Activated naive CD4-positive, alpha-beta T cell treated with anti-CD3 and anti-CD28 coated beads, Interleukin-2, amount 50 U/mL, for 72 hours (primary cell): ENCODE measurements at regions not wholly inside any gene's neighbourhood (a gene's known extent, or its start where the extent isn't known, plus 50 kb on each side); places are given as distances from the start of the nearest gene placed in this dataset.

Experiments used
- ATAC-seq, 2 donors: fragments of 150-1000 bp; cut with Tn5 transposase; 2 replicates each; pipeline ENCODE4 v1.10.0; 2021; ENCODE audit warnings: mild to moderate bottlenecking in 2 of 2, moderate library complexity in 2 of 2
- DNase-seq, 2 donors: peaks; one replicate each; pipeline ENCODE4 v3.0.0; 2021 to 2022; ENCODE audit warnings: low spot score in 2 of 2
- H3K27ac Mint-ChIP-seq, 2 donors: one replicate each; pipeline ENCODE4 v1.8.0; 2022; ENCODE audit warnings: mild to moderate bottlenecking in 2 of 2, mixed read lengths in 2 of 2
- H3K36me3 Mint-ChIP-seq, 2 donors: one replicate each; pipeline ENCODE4 v1.8.0; 2022; ENCODE audit warnings: mixed read lengths in 2 of 2
- H3K9me3 Mint-ChIP-seq, 2 donors: one replicate each; pipeline ENCODE4 v1.8.0; 2022; ENCODE audit warnings: mixed read lengths in 2 of 2

DNA sequence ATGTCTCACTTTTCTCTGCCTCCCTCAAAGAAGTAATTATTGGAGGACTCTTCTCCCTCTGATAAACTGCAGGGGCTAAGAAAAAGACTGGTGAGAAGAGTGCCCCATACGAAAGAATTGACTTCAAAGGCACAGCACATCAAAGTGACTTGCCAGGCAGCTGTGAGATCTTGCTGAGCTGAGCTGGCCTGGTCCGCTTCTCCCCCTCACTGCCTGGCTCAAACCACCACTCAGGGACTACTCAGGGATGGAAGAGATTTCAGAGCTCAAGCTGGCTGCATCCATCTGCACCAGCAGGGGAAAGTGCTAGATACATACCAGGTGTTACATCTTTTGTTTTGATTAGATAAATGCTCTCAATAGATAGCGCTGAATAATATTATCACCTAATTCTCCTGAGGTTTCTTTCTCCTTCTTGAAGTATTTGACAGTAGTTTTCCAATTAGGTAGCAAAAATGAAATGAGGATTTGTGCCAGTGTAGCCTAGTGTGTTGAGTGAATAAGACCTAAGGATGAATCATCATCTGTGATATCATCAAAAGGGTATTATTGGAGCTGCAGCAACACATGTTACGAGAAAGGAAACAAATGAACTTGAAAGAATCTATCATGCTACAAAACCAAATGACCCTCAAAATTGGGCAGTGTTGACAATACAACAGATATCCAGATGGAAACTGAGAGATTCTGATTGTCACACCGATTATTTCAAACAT is 379.8 kb downstream of the TBC1D4 start:
- H3K9me3 Mint-ChIP-seq: no peaks in the 10 kb centered on the region
- DNase-seq (no peak), ATAC-seq (no peak)
- no peak overlapping the region for H3K27ac Mint-ChIP-seq
- H3K36me3 Mint-ChIP-seq: no peaks in the 10 kb centered on the region

DNA sequence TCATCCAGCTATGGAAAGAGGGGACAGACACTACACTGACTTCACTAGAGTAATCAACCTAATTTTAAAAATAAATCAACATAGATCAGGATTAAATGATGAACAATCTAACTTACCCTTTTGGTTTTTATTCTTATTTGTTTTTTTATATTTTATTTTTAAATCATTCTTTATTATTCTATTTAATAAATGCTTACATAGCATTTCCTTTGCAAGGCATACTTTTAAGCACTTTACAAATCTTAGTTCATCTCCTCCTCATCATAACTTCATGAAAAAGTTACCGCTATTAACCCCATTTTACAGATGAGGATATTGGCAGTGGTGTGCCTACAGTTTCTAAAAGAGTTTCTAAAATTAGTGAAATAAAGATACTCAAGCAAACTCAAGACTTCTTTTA is 380.6 kb downstream of the TBC1D4 start:
- no peaks in the 10 kb centered on the region for H3K36me3 Mint-ChIP-seq
- no peak overlapping the region for H3K27ac Mint-ChIP-seq
- no peak for ATAC-seq

DNA sequence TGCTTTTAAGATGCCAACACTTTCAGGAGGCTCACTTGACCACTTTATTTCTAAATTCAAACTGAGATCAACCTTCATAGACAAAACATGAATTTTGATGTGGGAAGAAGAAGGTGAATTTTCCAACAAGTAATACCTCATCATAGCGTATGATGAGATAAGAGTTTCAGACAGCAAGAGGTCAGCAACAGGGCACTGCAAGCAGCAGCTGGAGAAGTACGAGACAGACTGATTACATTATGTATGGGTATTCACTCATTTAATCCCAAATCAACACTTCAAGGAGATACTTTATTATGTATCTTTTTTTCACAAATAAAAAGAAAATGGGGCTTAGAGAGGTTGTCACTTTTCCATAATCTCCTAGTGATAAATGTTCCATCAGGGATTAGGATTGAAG is 389.8 kb downstream of the TBC1D4 start:
- no peaks in the 10 kb centered on the region for H3K36me3 Mint-ChIP-seq
- no peaks in the 10 kb centered on the region for H3K9me3 Mint-ChIP-seq

More for the DNA sequence above, 380.6 kb downstream of the TBC1D4 start:
- DNase-seq: no peak
- H3K9me3 Mint-ChIP-seq: no peaks in the 10 kb centered on the region

DNA sequence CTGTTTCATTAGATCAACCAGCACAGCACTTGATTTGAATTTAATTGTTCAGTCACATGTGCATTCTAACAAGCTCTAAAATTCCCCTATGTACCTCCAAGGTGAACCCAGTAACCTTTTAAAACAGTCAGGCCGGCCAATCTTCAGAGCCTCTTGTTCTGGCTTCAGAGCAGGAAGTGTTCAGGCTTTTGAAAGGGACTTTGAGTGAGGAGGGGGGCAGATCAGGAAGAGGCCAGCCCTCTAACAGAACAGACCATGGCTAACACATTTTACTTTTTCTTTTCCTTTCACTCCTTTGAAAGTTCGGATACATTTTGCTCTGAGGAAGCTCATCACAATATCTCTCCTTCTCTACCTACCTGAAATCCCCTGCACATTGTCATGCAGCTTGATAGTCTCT is 390.3 kb downstream of the TBC1D4 start:
- no peaks in the 10 kb centered on the region for H3K9me3 Mint-ChIP-seq
- no peak for DNase-seq
- no peak for ATAC-seq
- no peaks in the 10 kb centered on the region for H3K36me3 Mint-ChIP-seq
- H3K27ac Mint-ChIP-seq: no peak overlapping the region

More for the DNA sequence above, 389.8 kb downstream of the TBC1D4 start:
- DNase-seq (no peak), ATAC-seq (no peak)
- no peak overlapping the region for H3K27ac Mint-ChIP-seq

DNA sequence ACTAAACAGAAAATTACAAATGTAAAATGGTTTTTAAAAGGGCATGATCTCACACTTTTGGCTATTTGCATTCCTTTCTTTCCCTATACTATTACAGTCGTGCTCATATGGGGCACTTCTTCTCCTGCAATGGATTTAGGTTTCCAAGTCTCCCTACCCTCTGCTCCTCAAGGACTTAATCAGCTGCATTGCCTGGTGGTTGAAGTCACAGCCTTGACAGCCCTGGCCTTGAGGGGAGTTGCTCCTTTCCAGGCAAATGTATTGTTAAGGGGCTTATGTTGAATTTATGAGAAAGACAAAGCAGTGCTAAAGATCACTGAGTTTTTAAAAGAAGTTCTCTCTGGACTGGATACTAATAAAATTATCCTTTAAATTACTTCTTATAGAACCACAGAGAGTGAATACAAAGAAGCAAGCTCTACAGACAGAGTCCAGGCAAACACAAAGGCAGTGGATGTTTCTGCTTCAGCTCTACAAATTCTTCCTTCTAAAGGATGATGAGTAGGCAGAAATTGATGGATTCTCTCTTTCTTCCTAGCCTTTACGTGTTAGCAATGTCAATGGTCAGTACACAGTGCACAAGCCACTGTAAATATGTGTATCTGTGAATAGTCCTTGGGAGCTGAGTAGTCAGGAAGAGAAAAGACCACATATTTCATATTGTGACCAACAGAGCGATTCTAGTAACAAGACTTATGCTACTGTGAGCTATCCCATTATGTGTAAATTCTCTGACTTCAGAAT is 390.9 kb downstream of the TBC1D4 start:
- DNase-seq (no peak), ATAC-seq (no peak)
- H3K36me3 Mint-ChIP-seq: no peaks in the 10 kb centered on the region
- no peaks in the 10 kb centered on the region for H3K9me3 Mint-ChIP-seq
- no peak overlapping the region for H3K27ac Mint-ChIP-seq

DNA sequence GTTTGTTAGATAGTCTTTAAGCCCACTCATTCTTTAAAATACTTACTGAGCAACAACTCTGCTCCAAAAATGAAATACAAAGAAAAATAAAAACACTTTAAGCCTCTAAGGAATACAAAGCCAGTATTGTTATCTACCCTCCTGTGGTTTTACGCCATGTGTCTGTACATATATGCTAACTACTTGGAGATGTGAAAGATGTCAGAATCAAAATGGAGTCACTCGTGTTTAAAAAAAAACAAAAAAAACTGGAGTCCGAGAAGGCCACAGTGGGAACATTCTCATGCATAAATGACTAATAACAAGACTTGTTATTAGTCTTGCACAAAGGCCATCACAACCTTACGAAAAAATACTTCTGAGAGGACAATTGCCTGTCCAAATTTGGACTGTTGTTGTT is 393.1 kb downstream of the TBC1D4 start:
- DNase-seq: no peak
- ATAC-seq: no peak
- Mint-ChIP-seq H3K36me3 (no peaks in the 10 kb centered on the region), H3K27ac (no peak overlapping the region), H3K9me3 (peaks cover 0 to 3% of the 10 kb centered on the region in 2 donors)

DNA sequence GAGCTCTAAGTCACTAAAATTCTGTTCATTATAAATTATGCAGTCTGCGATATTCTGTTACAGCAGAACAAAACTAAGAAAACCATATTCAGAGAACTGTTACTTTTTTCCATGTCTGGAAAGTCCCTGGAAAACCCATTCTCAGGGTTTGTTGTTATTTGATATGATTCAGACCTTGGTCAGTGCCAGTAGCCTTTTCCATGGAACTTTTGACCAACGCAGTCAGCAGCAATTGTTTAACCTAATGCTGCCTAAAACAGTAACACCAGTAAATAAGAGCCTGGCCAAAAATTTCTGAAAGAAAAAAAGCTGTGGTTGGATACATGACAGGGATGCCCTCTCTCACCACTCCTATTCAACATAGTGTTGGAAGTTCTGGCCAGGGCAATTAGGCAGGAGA is 402.7 kb downstream of the TBC1D4 start:
- DNase-seq: no peak
- Mint-ChIP-seq H3K9me3 (no peaks in the 10 kb centered on the region), H3K36me3 (peaks cover 0 to 5% of the 10 kb centered on the region in 2 donors), H3K27ac (no peak overlapping the region)
- no peak for ATAC-seq

DNA sequence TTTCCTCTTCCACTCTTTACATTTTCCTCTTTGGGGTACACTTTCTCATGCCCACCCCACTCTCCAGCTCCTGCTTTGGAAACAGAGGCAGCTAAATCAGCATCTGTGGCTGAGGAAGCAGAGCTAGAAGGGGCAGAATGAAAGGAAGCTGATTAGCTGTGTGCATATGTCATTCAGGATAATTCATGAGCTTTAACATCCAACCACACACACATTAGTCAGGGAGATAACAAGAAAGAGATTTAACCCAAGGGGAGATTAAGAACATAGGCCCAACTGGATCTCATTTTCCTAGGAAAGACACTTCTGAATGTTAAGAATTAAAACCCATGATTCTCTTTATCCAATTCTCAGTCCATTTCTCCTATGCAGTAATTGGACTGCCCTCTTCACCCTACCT is 405.5 kb downstream of the TBC1D4 start:
- no peak for ATAC-seq
- DNase-seq: no peak
- H3K27ac Mint-ChIP-seq: no peak overlapping the region
- H3K36me3 Mint-ChIP-seq: peaks cover 0 to 5% of the 10 kb centered on the region in 2 donors
- H3K9me3 Mint-ChIP-seq: no peaks in the 10 kb centered on the region

DNA sequence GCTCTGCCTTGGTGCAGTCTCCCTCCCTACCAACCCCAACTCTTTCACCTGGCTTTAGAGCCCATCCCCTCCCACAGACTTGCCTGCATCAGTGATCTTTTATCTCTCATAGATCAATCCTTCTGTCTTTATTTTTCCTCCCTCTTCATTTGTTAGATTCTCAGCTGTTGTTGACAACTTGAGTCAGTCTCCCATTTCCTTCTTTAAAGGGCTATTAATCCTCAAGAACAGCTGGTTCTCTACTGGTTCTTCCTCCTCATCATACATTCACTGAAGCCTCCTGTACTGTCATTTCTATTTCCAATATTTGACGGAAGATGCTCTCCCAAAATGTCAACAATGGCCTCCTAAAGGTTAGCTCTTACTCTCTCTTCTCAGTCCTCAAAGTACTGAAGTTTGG is 408.2 kb downstream of the TBC1D4 start:
- no peak for DNase-seq
- Mint-ChIP-seq H3K36me3 (no peaks in the 10 kb centered on the region), H3K9me3 (no peaks in the 10 kb centered on the region), H3K27ac (no peak overlapping the region)
- ATAC-seq: no peak

DNA sequence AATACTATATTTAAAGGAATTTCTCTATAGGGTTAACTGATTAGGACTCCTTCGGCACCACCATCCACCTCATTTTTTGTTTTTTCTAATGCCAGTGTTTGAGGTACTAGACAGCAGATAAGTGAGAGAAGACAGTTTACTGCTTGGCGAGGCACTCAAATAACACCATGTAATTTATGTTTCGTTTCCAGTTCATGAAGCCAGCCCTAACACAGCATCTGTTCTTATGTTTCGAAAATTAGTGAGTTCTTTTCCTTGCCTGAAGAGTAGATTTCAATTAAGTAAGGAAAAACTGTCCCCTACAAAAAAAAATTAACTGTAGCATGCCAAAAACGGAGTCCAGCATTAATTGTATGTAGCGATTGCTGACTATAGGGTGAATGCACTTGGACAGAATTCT is 409.1 kb downstream of the TBC1D4 start:
- no peaks in the 10 kb centered on the region for H3K9me3 Mint-ChIP-seq
- H3K36me3 Mint-ChIP-seq: no peaks in the 10 kb centered on the region
- ATAC-seq (no peak), DNase-seq (no peak)
- no peak overlapping the region for H3K27ac Mint-ChIP-seq

DNA sequence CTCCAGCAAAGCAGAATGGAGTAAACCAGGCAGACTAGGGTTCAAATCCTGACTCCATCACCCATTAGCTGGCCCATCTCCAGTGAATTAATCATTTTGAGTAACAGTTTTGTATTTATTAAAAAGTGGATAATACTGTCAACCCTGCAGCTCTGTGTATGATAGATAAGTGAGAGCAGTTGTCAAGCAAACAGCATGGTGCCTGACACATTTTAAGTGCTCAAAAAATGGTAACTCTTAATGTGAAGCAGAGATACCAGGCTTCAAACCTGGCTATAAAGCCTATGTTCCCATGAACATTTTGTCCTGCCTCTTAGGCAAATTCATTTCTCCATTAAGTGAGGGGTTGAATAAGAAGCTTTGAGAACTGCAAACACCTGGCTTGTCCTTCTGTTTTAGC is 409.6 kb downstream of the TBC1D4 start:
- no peak for ATAC-seq
- no peak for DNase-seq
- no peak overlapping the region for H3K27ac Mint-ChIP-seq

DNA sequence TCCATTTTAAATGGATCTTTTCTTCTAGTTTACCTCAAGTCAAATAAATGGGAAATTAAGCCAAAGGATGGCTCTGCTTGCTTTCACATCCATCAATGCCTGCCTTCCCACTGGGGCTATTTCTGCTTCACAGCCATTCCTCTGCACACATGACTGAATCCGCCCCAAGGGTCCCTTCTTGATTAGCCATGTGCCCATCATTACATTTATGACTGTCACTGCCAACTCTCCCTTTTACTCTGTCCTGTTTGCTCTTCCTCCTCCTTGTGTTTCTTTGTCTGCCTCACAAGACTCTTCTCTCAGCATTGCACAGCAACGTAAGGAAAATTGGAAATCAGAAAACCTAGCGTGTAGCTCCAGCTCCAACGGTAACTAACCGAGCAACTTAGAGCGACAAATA is 410.2 kb downstream of the TBC1D4 start:
- ATAC-seq (no peak), DNase-seq (no peak)
- Mint-ChIP-seq H3K27ac (no peak overlapping the region), H3K36me3 (no peaks in the 10 kb centered on the region), H3K9me3 (no peaks in the 10 kb centered on the region)

More for the DNA sequence above, 409.6 kb downstream of the TBC1D4 start:
- Mint-ChIP-seq H3K9me3 (no peaks in the 10 kb centered on the region), H3K36me3 (no peaks in the 10 kb centered on the region)

DNA sequence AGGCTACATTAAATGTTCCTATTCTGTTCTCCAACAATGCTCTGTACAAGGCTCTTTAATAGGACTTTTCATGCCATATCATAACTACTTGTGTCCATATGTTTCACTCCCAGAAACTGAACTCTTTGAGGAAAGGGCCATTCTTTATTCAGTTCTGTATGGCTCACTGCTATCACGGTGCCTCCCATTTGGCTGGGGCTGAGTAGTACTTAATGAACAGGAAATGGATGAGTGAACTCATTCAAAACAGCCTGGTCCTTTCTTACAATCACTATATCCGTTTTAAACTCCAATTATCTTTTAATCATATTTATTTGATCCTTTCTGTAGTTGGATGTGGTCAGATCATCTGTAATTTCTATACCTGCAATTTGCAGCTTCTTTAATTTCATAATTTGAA is 410.6 kb downstream of the TBC1D4 start:
- no peaks in the 10 kb centered on the region for H3K36me3 Mint-ChIP-seq
- H3K27ac Mint-ChIP-seq: no peak overlapping the region
- H3K9me3 Mint-ChIP-seq: no peaks in the 10 kb centered on the region
- DNase-seq (no peak), ATAC-seq (no peak)

DNA sequence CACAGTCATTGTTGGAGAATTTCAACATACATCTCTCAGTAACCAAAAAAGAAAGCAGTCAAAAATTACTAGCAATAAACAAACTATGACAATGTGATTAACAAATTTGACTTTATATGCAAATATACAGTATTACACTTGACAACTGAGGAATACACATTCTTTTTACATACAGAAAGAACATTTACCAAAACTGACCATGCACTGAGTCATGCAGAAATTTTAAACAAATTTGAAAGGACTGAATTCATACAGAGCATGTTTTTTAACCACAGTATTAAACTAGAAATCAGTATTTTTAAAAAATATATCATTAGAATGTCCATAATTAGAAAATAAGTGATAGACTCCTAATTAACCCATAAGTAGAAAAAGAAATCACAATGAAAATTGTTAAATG is 420.1 kb downstream of the TBC1D4 start:
- Mint-ChIP-seq H3K36me3 (no peaks in the 10 kb centered on the region), H3K9me3 (no peaks in the 10 kb centered on the region), H3K27ac (no peak overlapping the region)
- DNase-seq: no peak
- no peak for ATAC-seq

DNA sequence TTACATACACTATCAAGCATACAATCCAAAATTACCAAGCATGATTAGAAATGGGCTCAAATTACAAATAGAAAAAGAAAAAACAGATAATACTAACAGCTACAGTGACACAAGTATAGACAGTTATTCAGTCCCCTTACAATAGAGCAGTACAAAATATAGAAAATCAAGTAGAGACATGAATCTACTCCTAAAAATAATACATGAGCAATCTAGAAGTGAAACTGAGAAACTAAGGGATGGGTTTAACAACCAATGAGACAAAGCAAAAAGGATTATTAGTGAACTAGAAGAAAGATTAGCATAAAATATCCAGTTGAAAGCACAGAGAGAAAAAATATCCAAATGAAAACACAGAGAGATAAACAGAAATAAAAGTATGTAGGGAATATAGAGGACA is 426.7 kb downstream of the TBC1D4 start:
- no peak for ATAC-seq
- H3K9me3 Mint-ChIP-seq: no peaks in the 10 kb centered on the region

DNA sequence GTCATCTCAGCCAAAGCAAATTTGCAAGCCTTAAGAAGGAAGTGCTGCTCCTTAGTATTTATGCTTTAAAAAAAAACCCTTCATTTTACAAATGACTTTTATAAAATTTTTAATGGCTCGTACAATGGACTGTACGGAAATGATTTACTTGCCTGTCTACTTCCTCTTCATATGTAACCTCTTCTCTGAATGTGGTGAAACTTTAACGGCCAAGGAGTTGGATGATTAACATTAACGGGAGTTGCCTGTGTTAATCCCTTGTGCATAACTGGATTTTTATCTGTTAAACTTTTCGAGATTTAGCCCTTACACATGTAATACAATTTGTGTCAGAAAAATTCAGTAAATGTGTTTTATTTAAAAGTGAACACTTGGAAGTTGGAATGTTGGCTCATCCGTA is 429.4 kb downstream of the TBC1D4 start:
- no peak for DNase-seq
- peaks cover 5 to 7% of the 10 kb centered on the region in 2 donors for H3K9me3 Mint-ChIP-seq
- ATAC-seq: no peak
- H3K36me3 Mint-ChIP-seq: no peaks in the 10 kb centered on the region
- no peak overlapping the region for H3K27ac Mint-ChIP-seq

More for the DNA sequence above, 426.7 kb downstream of the TBC1D4 start:
- Mint-ChIP-seq H3K36me3 (no peaks in the 10 kb centered on the region), H3K27ac (no peak overlapping the region)
- DNase-seq: no peak

DNA sequence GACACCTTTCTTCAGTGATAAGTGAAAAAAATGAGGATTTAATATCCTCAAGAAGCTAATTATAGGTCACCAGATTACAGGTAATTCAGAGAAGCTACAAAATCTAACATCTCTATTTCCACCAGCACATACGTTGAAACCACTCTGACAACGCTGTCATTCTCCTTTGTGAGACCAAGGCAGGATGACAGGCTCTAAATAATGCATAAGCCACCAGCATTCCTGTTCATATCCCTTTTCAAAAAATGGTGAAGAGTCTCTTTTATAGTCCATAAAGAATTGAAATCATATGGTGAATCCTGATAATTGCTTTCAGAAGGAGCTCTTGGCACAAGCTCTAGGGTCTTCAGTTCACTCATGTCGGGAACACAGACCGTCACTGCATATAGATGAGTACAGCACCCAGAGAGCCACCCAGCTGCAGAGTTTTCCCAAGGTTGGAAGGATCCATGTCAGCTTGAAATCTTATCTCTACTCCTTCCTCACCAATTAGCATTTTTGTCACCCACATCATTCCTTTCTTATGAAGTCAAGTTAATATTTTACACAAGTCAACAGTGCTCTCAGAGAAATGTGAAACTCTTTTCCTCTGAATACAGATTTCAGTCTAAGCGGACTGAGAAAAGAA is 431.4 kb downstream of the TBC1D4 start:
- Mint-ChIP-seq H3K27ac (no peak overlapping the region), H3K36me3 (no peaks in the 10 kb centered on the region), H3K9me3 (peaks cover 5 to 7% of the 10 kb centered on the region in 2 donors)
- ATAC-seq: no peak
- no peak for DNase-seq
